SH-SY5Y (cell line): ENCODE measurements at regions not wholly inside any gene's neighbourhood (a gene's known extent, or its start where the extent isn't known, plus 50 kb on each side); places are given as distances from the start of the nearest gene placed in this dataset.

Experiments
- GATA2 ChIP-seq: IDR thresholded peaks from 2 replicates; pipeline ENCODE4 v1.6.1; 2011; ENCODE audit warnings: mild to moderate bottlenecking, low read depth, low read length
- GATA3 ChIP-seq: IDR thresholded peaks from 2 replicates; pipeline ENCODE4 v1.6.1; 2011; ENCODE audit warnings: low read depth, mild to moderate bottlenecking, low read length, moderate library complexity

GRCh38 chr2:117409443-117409842 lies 405.0 kb upstream of the DDX18 start:
- no peak for TF ChIP-seq GATA2
- TF ChIP-seq GATA3, result no peak
